GM12878 (cell line): ENCODE measurements at regions not wholly inside any gene's neighbourhood (a gene's known extent, or its start where the extent isn't known, plus 50 kb on each side); places are given as distances from the start of the nearest gene placed in this dataset.

Experiments used
- ATAC-seq: fragments of 200-7000 bp; cut with Tn5 transposase; 3 replicates; pipeline ENCODE4 v1.9.1; 2020; ENCODE audit warnings: mild to moderate bottlenecking, moderate library complexity
- BruUV-seq: library from RNA; stranded (reverse); fragments of 400-500 nt; replicated peaks from 2 replicates; lab custom pipeline; 2021; lab: Mats Ljungman, UMichigan
- CTCF ChIA-PET: fragments of 300-600 bp; sonication (Branson Sonifier 250); formaldehyde crosslinking; extraction: SDS; loops from one replicate; lab custom pipeline; 2021; ENCODE audit warnings: inconsistent platforms; lab: Yijun Ruan, JAX
- POLR2A ChIA-PET: fragments of 350-600 bp; formaldehyde crosslinking; extraction: SDS; loops from one replicate; lab custom pipeline; 2021; ENCODE audit warnings: inconsistent platforms; lab: Charles Lee
- RAD21 ChIA-PET: fragments of 300-600 bp; sonication (Branson Sonifier 250); formaldehyde crosslinking; loops from one replicate; lab custom pipeline; 2023; ENCODE audit warnings: antibody characterized with exemption; ENCODE audit not compliant: unreplicated experiment; lab: Charles Lee
- SMC1A ChIA-PET: fragments of 300-600 bp; sonication (Branson Sonifier 250); formaldehyde crosslinking; loops from one replicate; lab custom pipeline; 2023; ENCODE audit not compliant: unreplicated experiment, uncharacterized antibody; lab: Charles Lee
- DNase-seq: peaks from one replicate; pipeline ENCODE4 v3.0.0-alpha.2; 2011; ENCODE audit warnings: low read depth, low spot score
- FAIRE-seq: peaks from 3 replicates; lab custom pipeline; 2011; peaks lifted over from hg19 to GRCh38; lab: Jason Lieb, UNC
- H2AFZ ChIP-seq: 2 replicates; pipeline ENCODE4 v1.6.0; 2011; ENCODE audit warnings: low read depth, low read length, control low read depth; ENCODE audit not compliant: control insufficient read depth
- H3K27ac ChIP-seq: 2 replicates; pipeline ENCODE4 v1.5.1; 2011; ENCODE audit warnings: control low read depth; ENCODE audit not compliant: control insufficient read depth, insufficient read depth
- H3K27me3 ChIP-seq, 2 experiments: replicated peaks in 1 of 2; 2 replicates each; pipeline versions ENCODE4 v1.6.0 to v1.6.1; 2011; ENCODE audit warnings: low read length in 1 of 2; ENCODE audit not compliant: control insufficient read depth in 2 of 2, insufficient read depth in 2 of 2
- H3K36me3 ChIP-seq, 2 experiments: 2 replicates each; pipeline ENCODE4 v1.5.1; 2011; ENCODE audit warnings: low read length in 1 of 2; ENCODE audit not compliant: control insufficient read depth in 2 of 2, insufficient read depth in 2 of 2
- H3K4me1 ChIP-seq: 2 replicates; pipeline ENCODE4 v1.6.1; 2011; ENCODE audit warnings: mild to moderate bottlenecking, low read length, moderate library complexity, mixed read lengths; ENCODE audit not compliant: control insufficient read depth, insufficient read depth
- H3K4me2 ChIP-seq: 2 replicates; pipeline ENCODE4 v1.6.0; 2011; ENCODE audit warnings: control low read depth; ENCODE audit not compliant: control insufficient read depth, insufficient read depth
- H3K4me3 ChIP-seq: fragments of 200-600 bp; sonication (generic); 2 replicates; pipeline ENCODE4 v1.5.1; 2016
- H3K79me2 ChIP-seq: 2 replicates; pipeline ENCODE4 v1.6.0; 2011; ENCODE audit warnings: low read length; ENCODE audit not compliant: control insufficient read depth, insufficient read depth
- H3K9ac ChIP-seq: 2 replicates; pipeline ENCODE4 v1.8.0; 2011; ENCODE audit warnings: low read length, control low read depth, mixed read lengths; ENCODE audit not compliant: control insufficient read depth, insufficient read depth
- H3K9me3 ChIP-seq: replicated peaks from 3 replicates; pipeline ENCODE4 v1.5.1; 2011; ENCODE audit warnings: mild to moderate bottlenecking, low read length; ENCODE audit not compliant: control insufficient read depth, insufficient read depth
- H4K20me1 ChIP-seq: 2 replicates; pipeline ENCODE4 v1.6.0; 2011; ENCODE audit not compliant: control insufficient read depth, insufficient read depth
- CEBPB ChIP-seq, 2 experiments: fragments of 150-350 bp in 1 of 2; IDR thresholded peaks; 2 replicates each; pipeline ENCODE4 v1.6.1; 2012 to 2014; ENCODE audit warnings: low read depth in 2 of 2, low read length in 2 of 2, borderline replicate concordance in 1 of 2, inconsistent platforms in 1 of 2
- CHD2 ChIP-seq: IDR thresholded peaks from 2 replicates; pipeline ENCODE4 v1.6.1; 2011; ENCODE audit warnings: low read depth, low read length, improper control_type of control experiment, borderline replicate concordance
- CREB1 ChIP-seq: IDR thresholded peaks from 2 replicates; pipeline ENCODE4 v1.6.1; 2012; ENCODE audit warnings: low read depth, mild to moderate bottlenecking, inconsistent platforms
- CUX1 ChIP-seq: IDR thresholded peaks from 2 replicates; pipeline ENCODE4 v1.6.1; 2012; ENCODE audit warnings: improper control_type of control experiment, low read depth, low read length; ENCODE audit not compliant: insufficient replicate concordance
- DPF2 ChIP-seq: fragments of 450-650 bp; IDR thresholded peaks from 2 replicates; pipeline ENCODE4 v1.6.1; 2017; ENCODE audit warnings: mild to moderate bottlenecking
- EED ChIP-seq: sonication (generic); IDR thresholded peaks from 2 replicates; pipeline ENCODE4 v1.6.1; 2016; ENCODE audit warnings: antibody characterized with exemption, low read depth
- IRF4 ChIP-seq: IDR thresholded peaks from 2 replicates; pipeline ENCODE4 v1.6.1; 2011; ENCODE audit warnings: low read depth, low read length
- NFYA ChIP-seq: IDR thresholded peaks from 2 replicates; pipeline ENCODE4 v1.6.1; 2011; ENCODE audit warnings: low read depth, mild to moderate bottlenecking, low read length, improper control_type of control experiment, borderline replicate concordance
- NFYB ChIP-seq: IDR thresholded peaks from 2 replicates; pipeline ENCODE4 v1.6.1; 2011; ENCODE audit warnings: low read depth, mild to moderate bottlenecking, low read length, improper control_type of control experiment, moderate library complexity; ENCODE audit not compliant: insufficient read depth
- NR2C2 ChIP-seq: IDR thresholded peaks from 2 replicates; pipeline ENCODE4 v1.6.1; 2011; ENCODE audit warnings: borderline replicate concordance, low read depth; ENCODE audit not compliant: control insufficient read depth, insufficient read length
- NR2F1 ChIP-seq: fragments of 450-650 bp; conservative IDR thresholded peaks from 2 replicates; pipeline ENCODE4 v1.6.1; 2017; ENCODE audit warnings: mild to moderate bottlenecking
- SKIL ChIP-seq: fragments of 450-650 bp; IDR thresholded peaks from 2 replicates; pipeline ENCODE4 v1.6.1; 2017; ENCODE audit warnings: mild to moderate bottlenecking, low read depth, inconsistent platforms; ENCODE audit not compliant: poor library complexity, severe bottlenecking
- SMAD1 ChIP-seq: fragments of 450-650 bp; IDR thresholded peaks from 2 replicates; pipeline ENCODE4 v1.6.1; 2018; ENCODE audit warnings: mild to moderate bottlenecking, low read depth; ENCODE audit not compliant: partially characterized antibody
- SMC3 ChIP-seq: IDR thresholded peaks from 2 replicates; pipeline ENCODE4 v1.6.1; 2011; ENCODE audit warnings: low read length, improper control_type of control experiment, borderline replicate concordance
- ZBTB11 ChIP-seq: fragments of 450-650 bp; formaldehyde crosslinking; IDR thresholded peaks from 2 replicates; pipeline ENCODE4 v1.5.0; 2022; ENCODE audit warnings: mild to moderate bottlenecking, missing genetic modification characterization
- WGBS: methylation state at CpG from one replicate; pipeline ENCODE4 v1.1.6; 2016; ENCODE audit warnings: low lambda C conversion rate; ENCODE audit not compliant: insufficient replicate concordance, insufficient coverage; ENCODE audit errors: missing lambda C conversion rate; 5-methylcytosine and 5-hydroxymethylcytosine counted together
- in situ Hi-C: fragments of 300-500 bp; cut with MboI; formaldehyde crosslinking; loops from 9 replicates; pipeline ENCODE4 v1.14.3; 2018; ENCODE audit warnings: mixed read lengths
- intact Hi-C: fragments of 100-400 bp; cut with micrococcal nuclease; formaldehyde crosslinking; loops from one replicate; pipeline ENCODE4 v1.14.2; 2022; ENCODE audit not compliant: unreplicated experiment

GRCh38 chr14:95811813-95812212, 64.8 kb upstream of the TUNAR start:
- no peak for FAIRE-seq
- CTCF ChIA-PET = no interaction called here
- BruUV-seq = no TSS peak

More at GRCh38 chr14:95811813-95812212, 64.8 kb upstream of the TUNAR start:
- Histone ChIP-seq H3K4me1 (no peaks in the 10 kb centered on the region), H3K36me3 (no peaks in the 10 kb centered on the region), H3K9ac (no peak overlapping the region), H3K9me3 (no peaks in the 10 kb centered on the region), H3K4me2 (no peak overlapping the region), H3K27me3 (peaks cover 3 to 4% of the 10 kb centered on the region in 2 experiments; a peak in 2 of 4 replicates), H2AFZ (no peak overlapping the region), H3K79me2 (no peaks in the 10 kb centered on the region), H3K27ac (no peak overlapping the region), H3K4me3 (no peak overlapping the region), H4K20me1 (no peaks in the 10 kb centered on the region)
- ChIA-PET RAD21 (no interaction called here), SMC1A (no interaction called here), POLR2A (no interaction called here)
- ATAC-seq (no peak), DNase-seq (no peak)
- no peak for TF ChIP-seq NR2C2
- no peak for TF ChIP-seq NR2F1
- TF ChIP-seq EED = no peak
- TF ChIP-seq CUX1 = no peak
- TF ChIP-seq NFYB = no peak
- no peak for TF ChIP-seq CHD2
- no peak for TF ChIP-seq SMAD1
- TF ChIP-seq DPF2 = no peak
- no peak for TF ChIP-seq CEBPB (IDR thresholded peaks at IDR 0.05; ENCODE audit: borderline replicate concordance in 1 of 2, low read depth in 2 of 2, low read length in 2 of 2)
- no peak for TF ChIP-seq CREB1
- no peak for TF ChIP-seq ZBTB11 (CRISPR knock-in tag)
- TF ChIP-seq NFYA = no peak
- no peak for TF ChIP-seq SMC3
- no peak for TF ChIP-seq SKIL
- TF ChIP-seq IRF4 = no peak
- intact Hi-C loops (no loop called here), in situ Hi-C loops (no loop called here)
- 55% methylated on average over 4 of the region's 4 CpGs for WGBS
